CD4-positive, alpha-beta T cell treated with Interleukin-15 for 4 hours (primary cell): ENCODE measurements at regions not wholly inside any gene's neighbourhood (a gene's known extent, or its start where the extent isn't known, plus 50 kb on each side); places are given as distances from the start of the nearest gene placed in this dataset.
"Not testable (repeated sequence)": the region's sequence is repeated elsewhere in the genome, so short reads cannot be mapped to it uniquely, and the experiment has no call there.

Experiments
- DNase-seq: peaks from one replicate; pipeline ENCODE4 v3.0.0-alpha.2; 2020; ENCODE audit warnings: low spot score

DNA sequence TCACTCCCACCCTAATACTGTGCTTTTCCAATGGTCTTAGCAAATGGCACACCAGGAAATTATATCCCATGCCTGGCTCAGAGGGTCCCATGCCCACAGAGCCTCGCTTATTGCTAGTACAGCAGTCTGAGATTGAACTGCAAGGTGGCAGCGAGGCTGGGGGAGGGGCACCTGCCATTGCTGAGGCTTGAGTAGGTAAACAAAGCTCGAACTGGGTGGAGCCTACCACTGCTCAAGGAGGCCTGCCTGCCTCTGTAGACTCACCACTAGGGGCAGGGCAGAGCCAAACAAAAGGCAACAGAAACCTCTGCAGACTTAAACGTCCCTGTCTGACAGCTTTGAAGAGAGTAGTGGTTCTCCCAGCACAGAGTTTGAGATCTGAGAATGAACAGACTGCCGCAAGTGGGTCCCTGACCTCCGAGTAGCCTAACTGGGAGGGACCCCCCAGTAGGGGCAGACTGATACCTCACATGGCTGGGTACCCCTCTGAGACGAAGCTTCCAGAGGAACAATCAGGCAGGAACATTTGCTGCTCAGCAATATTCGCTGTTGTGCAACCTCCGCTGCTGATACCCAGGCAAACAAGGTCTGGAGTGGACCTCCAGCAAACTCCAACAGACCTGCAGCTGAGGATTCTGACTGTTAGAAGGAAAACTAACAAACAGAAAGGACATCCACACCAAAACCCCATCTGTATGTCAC, 150.7 kb upstream of the FOXA2 start:
- DNase-seq: not testable (repeated sequence)

- no peak for DNase-seq
Measured at GRCh38 chr20:22740829-22741228, 156.5 kb upstream of the FOXA2 start.

- no peak for DNase-seq
Measured at GRCh38 chr20:22744341-22745193, 160.2 kb upstream of the FOXA2 start.

DNA sequence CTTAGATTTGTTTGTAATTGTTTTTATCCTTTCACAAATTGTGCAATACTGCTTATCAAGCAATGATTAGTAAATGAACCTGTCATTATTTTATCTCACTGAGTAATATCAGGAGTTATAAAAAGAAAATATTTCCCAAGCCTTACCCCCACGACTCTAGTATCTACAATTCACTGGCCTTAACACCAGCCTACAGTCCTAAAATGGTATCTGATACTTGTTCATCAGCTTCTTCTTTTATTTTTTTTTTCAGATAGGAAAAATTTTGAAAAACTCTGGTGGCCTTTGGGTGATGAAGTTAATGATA, 160.8 kb upstream of the FOXA2 start:
- no peak for DNase-seq

DNA sequence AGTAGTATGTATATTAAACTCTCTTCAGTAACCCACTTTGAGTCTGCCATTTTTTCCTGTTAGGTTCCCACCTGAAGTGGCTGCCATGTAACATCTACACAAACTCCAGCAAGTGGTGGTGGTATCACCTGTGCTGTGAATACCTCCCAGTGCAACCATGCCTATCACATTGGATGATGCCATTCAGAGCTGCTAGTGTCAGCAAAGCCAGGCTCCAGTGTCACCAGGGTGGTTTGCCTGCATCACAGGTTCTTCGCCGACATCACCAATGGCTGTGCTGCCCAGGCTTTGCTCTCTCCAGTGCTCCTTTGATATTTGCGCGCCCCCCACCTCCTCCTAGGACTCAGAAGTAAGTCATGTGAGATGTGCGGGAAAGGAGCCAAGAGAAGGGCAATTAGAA, 162.6 kb upstream of the FOXA2 start:
- DNase-seq: no peak

GRCh38 chr20:22752324-22752723, 168.0 kb upstream of the FOXA2 start:
- DNase-seq: no peak

- no peak for DNase-seq
Measured at GRCh38 chr20:22757424-22758183, 173.2 kb upstream of the FOXA2 start.

DNA sequence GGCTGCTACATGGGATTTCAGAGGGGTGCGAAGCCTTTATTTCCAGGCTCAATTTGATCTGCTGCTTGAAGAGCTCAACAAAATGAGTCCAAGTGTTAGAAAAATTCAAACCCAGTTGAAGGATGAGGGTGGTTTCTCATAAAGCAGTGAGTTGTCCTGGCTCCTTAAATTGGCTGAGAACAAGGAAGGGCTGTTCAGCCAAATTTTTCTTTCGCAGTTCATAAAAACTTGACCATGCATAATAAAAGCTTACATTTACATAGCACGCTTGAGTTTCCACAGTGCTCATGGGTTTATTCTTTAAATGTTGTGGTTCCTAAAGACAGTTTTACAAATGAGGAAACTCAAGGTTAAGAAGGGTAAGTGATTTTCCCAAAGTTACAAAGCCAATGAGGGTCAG, 174.4 kb upstream of the FOXA2 start:
- DNase-seq: no peak

DNA sequence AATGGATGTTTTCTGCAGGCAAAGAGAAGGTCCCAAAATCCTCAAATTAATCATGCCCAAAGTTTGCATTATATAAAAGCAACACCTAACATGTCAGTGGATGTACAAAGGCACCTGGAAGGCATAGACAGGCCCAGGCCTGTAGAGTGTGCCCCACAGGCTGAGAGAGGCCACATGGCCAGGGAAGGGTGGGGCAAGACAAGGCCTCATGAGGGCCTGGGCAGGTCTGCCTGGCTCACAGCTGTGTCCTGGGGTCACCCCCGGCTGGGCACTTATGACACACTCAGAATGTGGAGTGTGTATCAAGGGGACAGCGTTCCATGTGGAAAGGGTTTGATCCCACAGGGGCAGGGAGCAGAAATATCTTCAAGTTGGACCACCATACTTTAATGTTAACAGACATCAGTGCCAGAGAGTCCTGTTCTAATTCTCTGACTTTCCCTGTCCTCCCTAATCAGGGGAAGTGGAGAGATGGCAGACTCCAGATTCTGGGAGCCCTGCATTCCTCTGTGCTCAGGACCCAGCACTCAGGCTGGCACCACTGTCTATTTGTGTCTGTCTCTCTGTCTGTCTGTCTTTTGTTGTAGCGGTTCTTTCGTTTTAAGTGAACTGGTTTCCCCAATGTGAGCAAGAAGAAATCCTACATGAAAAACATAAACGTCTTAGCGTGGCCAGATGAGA, 178.3 kb upstream of the FOXA2 start:
- DNase-seq: no peak

- no peak for DNase-seq
Measured at GRCh38 chr20:22763257-22763906, 179.0 kb upstream of the FOXA2 start.

DNA sequence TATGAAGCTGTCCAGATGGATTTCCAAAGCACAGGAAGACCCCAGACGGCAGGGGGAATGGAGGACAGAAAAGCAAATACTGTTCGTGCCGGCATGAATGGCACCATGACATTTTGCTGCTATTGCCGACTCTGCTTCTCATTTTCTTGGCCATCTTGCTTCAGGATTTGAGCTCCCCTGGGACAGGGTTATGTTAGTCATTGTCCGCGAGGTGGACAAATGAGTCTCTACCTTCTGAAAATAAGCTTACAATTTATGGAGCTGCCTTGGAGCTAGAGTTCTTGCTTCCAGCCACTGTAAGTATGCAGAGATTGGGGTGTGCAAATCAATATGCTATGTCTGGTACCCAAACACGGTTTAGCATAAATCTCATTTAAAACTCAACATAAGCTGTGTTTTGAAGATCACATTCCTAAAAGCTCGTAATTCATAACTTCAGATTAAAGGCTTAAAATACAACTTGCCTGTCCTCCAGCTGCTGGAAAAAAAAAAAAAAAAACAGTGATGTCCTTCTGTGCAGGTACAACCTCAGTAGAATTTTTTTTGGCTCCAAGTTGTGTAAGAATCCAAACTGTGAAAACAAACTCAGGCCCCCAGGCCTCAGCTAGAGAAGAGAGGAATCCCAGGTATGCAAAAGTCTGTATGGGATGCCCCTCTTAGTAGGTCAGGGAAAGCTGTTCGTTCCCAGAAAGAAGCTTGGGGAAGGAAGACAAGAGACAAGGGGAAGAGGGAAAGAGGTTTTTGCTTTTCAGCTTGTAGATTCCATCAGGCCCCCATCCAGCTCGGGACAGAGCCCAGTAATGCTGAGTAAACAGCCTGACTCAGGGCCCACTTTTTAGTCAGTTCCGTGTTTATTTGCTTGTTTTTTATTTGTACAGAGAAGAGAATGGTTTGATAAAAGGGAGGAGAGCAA, 184.2 kb upstream of the FOXA2 start:
- DNase-seq: no peak

DNA sequence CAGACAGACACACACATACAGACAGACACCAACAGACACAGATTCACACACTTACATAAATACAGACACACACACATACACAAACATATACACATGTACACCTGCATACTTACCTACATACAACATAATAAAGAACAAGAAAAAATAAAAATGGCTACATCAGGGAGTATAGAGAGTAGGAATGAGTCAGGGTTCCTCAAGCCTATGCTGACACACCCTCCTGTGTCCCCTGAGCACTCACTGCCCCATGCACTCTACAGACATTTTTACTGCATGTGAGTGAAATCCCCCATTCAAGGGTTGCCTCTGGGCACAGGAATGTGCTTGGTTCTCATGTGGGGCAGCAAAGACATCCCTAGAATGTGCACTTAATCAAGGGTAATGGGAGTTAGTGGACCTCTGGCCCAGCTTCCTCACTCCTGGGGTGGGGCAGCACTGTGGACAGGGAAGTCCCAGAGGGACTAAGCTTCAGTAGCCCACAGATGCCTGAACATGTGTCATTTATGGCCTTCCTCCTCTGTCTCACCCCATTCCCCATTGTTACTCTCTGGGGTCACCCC, 185.9 kb upstream of the FOXA2 start:
- DNase-seq: no peak

- DNase-seq: no peak
Measured at GRCh38 chr20:22771706-22772105, 187.3 kb upstream of the FOXA2 start.

DNA sequence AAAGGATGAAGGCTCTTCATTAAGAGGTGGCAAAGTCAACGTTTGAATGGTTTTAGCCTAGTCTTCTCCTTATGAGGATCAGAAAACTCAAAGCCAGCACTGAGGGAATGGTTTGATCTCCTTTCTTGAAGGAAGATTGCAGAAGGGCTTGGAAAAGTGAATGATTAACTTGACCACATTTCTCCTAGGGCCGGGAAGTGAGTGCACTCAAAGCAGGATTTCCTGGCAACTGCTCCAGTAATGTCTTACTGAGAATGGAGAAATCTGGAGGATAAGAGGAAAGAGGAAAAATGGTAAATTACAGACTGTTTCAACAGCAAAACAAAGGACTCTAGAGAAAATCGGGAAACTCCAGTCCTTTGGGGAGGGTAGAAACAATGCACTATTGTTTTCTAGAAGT, 189.0 kb upstream of the FOXA2 start:
- DNase-seq: no peak

- no peak for DNase-seq
Measured at GRCh38 chr20:22775256-22775655, 190.9 kb upstream of the FOXA2 start.

DNA sequence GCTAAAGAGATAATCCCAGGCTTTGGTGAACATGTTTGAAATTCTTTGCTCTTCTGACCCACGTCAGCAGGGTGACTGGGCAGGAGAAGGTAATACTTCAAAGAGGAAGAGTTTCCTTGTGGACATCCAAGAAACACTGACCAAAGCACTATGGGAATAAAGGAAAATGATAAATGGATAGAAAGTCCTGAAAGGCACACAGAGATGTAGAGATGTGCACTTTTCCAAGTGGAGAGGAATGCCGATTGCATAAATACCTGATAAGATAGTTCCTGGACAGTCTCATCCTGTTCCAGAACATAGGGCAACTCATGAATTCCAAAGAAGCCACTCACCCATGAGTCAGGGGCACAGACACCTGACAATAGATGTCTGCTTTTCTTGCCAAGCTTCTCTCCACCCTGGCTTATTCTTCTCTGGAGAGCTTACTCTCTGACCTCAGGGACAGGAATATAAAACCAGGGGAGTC, 191.3 kb upstream of the FOXA2 start:
- no peak for DNase-seq

- DNase-seq: no peak
Measured at GRCh38 chr20:22776369-22776768, 192.0 kb upstream of the FOXA2 start.

- DNase-seq: no peak
Measured at GRCh38 chr20:22779878-22780277, 195.5 kb upstream of the FOXA2 start.

DNA sequence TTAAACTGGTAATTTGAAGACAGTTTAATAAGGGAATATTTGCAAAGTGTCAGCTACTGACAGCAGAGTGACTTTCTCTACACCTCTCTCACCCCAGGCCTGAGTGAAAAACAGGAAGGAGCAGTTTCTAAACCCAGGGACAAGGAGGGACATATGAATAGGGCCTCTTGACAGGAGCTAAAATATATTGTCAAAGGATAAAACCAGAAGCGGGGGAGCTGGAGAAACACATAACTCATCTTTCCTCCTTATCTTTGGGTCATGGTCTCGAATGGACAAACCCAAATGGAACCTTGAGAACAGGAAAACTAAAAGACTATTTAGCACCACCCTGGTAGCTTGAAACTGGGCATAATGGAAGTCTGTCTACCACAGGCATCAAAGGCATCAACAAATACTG, 197.5 kb upstream of the FOXA2 start:
- no peak for DNase-seq

DNA sequence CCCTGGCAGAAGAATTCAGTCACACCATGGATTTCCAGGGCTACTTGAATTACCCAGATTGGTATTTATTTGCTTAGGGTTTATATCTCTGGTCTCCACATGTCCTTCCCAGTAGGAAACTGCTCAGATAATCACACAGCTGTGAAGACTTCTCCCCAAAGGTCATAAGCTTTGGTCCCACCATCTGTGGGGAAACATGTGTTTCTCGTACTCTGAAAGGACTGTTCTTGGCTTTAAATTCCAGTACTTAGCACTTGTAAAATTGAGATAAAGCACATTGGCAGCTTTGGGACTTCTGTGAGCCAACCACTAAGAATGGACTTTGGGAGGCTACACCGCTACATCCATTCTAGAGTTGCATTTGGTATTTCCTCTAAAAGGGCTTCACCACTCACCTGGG, 205.3 kb upstream of the FOXA2 start:
- no peak for DNase-seq
